Chondrocyte (in vitro differentiated cells): ENCODE measurements at regions not wholly inside any gene's neighbourhood (a gene's known extent, or its start where the extent isn't known, plus 50 kb on each side); places are given as distances from the start of the nearest gene placed in this dataset.

ENCODE experiments used
- DNase-seq: peaks from one replicate; pipeline ENCODE4 v3.0.0; 2021; ENCODE audit warnings: mixed read lengths, low spot score
- H3K27ac Mint-ChIP-seq: one replicate; pipeline ENCODE4 v1.8.0; 2021; ENCODE audit warnings: mild to moderate bottlenecking, moderate library complexity, mixed read lengths; ENCODE audit not compliant: unreplicated experiment
- H3K27me3 Mint-ChIP-seq: 2 replicates; pipeline ENCODE4 v1.8.0; 2021; ENCODE audit warnings: low read depth, mixed read lengths
- H3K36me3 Mint-ChIP-seq: 2 replicates; pipeline ENCODE4 v1.8.0; 2021; ENCODE audit warnings: low read depth, mixed read lengths
- H3K4me1 Mint-ChIP-seq: 2 replicates; pipeline ENCODE4 v1.8.0; 2021; ENCODE audit warnings: low read depth, mild to moderate bottlenecking, mixed read lengths
- H3K4me3 Mint-ChIP-seq: one replicate; pipeline ENCODE4 v1.8.0; 2021; ENCODE audit warnings: mild to moderate bottlenecking, moderate library complexity, mixed read lengths; ENCODE audit not compliant: unreplicated experiment
- H3K9me3 Mint-ChIP-seq: 2 replicates; pipeline ENCODE4 v1.8.0; 2021; ENCODE audit warnings: low read depth, mixed read lengths
- CTCF ChIP-seq: fragments of 200-600 bp; sonication (generic); IDR thresholded peaks from 2 replicates; pipeline ENCODE4 v1.5.0; 2021; ENCODE audit warnings: antibody characterized with exemption, mild to moderate bottlenecking, moderate library complexity

- TF ChIP-seq CTCF: peak; percentile 73
- no peaks in the 10 kb centered on the region for H3K36me3 Mint-ChIP-seq
- H3K27ac Mint-ChIP-seq: peak overlapping the region; percentile 93
- no peak for DNase-seq
- H3K9me3 Mint-ChIP-seq: peaks cover 3% of the 10 kb centered on the region
- no peaks in the 10 kb centered on the region for H3K27me3 Mint-ChIP-seq
- H3K4me1 Mint-ChIP-seq: peaks cover 66% of the 10 kb centered on the region
- H3K4me3 Mint-ChIP-seq: peak overlapping the region; percentile 54
These were observed 225.8 kb upstream of the KLF14 start for GRCh38 chr7:130959743-130960207.

- Mint-ChIP-seq H3K27ac (peak overlapping the region; percentile 93), H3K27me3 (no peaks in the 10 kb centered on the region), H3K4me3 (peak overlapping the region; percentile 54), H3K9me3 (peaks cover 3% of the 10 kb centered on the region), H3K36me3 (no peaks in the 10 kb centered on the region), H3K4me1 (peaks cover 60% of the 10 kb centered on the region)
- no peak for TF ChIP-seq CTCF
- no peak for DNase-seq
These were observed 226.4 kb upstream of the KLF14 start for GRCh38 chr7:130960208-130960988.

GRCh38 chr7:130961128-130961601, 227.2 kb upstream of the KLF14 start:
- no peak for TF ChIP-seq CTCF
- no peaks in the 10 kb centered on the region for H3K27me3 Mint-ChIP-seq
- DNase-seq: no peak
- no peaks in the 10 kb centered on the region for H3K36me3 Mint-ChIP-seq
- peaks cover 52% of the 10 kb centered on the region for H3K4me1 Mint-ChIP-seq
- H3K4me3 Mint-ChIP-seq: peak overlapping the region; percentile 54
- peak overlapping the region; percentile 93 for H3K27ac Mint-ChIP-seq
- peaks cover 3% of the 10 kb centered on the region for H3K9me3 Mint-ChIP-seq

GRCh38 chr7:130962109-130962508, 228.1 kb upstream of the KLF14 start:
- Mint-ChIP-seq H3K4me3 (no peak overlapping the region), H3K9me3 (peaks cover 3% of the 10 kb centered on the region), H3K27ac (peak overlapping the region; percentile 93), H3K4me1 (peaks cover 47% of the 10 kb centered on the region), H3K27me3 (no peaks in the 10 kb centered on the region), H3K36me3 (peaks cover 7% of the 10 kb centered on the region)
- no peak for DNase-seq
- no peak for TF ChIP-seq CTCF

- H3K36me3 Mint-ChIP-seq: peaks cover 7% of the 10 kb centered on the region
- peaks cover 39% of the 10 kb centered on the region for H3K4me1 Mint-ChIP-seq
- DNase-seq: no peak
- no peak overlapping the region for H3K4me3 Mint-ChIP-seq
- no peak for TF ChIP-seq CTCF
- H3K27me3 Mint-ChIP-seq: no peaks in the 10 kb centered on the region
- no peak overlapping the region for H3K27ac Mint-ChIP-seq
- H3K9me3 Mint-ChIP-seq: peaks cover 3% of the 10 kb centered on the region
These were observed 229.3 kb upstream of the KLF14 start for GRCh38 chr7:130963339-130963738.
